HG03159 (cell line): ENCODE measurements at regions not wholly inside any gene's neighbourhood (a gene's known extent, or its start where the extent isn't known, plus 50 kb on each side); places are given as distances from the start of the nearest gene placed in this dataset.
"Not testable (repeated sequence)": the region's sequence is repeated elsewhere in the genome, so short reads cannot be mapped to it uniquely, and the experiment has no call there.

Source experiments
- ATAC-seq: cut with Tn5 transposase; IDR thresholded peaks from one replicate; pipeline ENCODE4 v1.9.1; 2021; ENCODE audit warnings: mild to moderate bottlenecking, moderate library complexity; ENCODE audit not compliant: unreplicated experiment

DNA sequence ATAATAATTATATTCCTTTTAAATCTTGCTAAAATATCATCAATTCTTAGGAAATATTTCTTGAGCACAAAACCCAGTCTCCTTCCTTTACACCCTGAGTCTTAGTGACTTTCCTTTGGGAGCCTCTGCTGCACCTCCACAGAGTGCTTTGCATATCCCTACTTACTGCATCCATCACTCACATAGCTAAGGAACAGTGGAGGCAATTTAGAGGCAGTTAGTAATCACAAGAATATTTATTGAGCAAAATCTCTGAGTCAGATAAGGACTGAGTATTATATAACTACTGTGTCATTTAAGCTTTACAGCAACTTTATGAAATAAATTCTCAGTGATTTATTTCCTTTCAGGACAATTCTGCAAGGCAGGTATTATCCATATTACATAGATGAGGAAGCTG lies 327.7 kb downstream of the TMX3 start:
- ATAC-seq, result no peak

GRCh38 chr18:68383979-68384378 lies 330.9 kb downstream of the TMX3 start:
- ATAC-seq, result not testable (repeated sequence)

DNA sequence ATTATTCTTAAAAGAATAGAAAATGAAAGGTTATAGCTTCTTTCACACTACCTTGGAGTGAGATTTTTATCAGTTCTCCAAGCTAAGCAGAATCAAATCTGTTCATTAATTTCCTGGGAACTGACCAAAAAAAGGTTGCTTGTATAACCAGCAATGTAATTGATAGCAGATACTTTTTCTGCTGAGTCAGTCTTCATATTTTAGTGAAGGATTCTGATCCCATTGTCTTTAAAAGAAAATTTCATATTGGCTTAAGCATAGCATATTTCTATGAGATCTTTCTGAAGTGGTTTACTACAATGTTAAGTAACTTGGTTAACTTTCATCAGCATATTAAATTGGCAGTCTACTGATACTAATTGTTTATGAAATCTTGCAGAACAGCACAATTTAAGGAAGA lies 338.0 kb downstream of the TMX3 start:
- no peak for ATAC-seq

DNA sequence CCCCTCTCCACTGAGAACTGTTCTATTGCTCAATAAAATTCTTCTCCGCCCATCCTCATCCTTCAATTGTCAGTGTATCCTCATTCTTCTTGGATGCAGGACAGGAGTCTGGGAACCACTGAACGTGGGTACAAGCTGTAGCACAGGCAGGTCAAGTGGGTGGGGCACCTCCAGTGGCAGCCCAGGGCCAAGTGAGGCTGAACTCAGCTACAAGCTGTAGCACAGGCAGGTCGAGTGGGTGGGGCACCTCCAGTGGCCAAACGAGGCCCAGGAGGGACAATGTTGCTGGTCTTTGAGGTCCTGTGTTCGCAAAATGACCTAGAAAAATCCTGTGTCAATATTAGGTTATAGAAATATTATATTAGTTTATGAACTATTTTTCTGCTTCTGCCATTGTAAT lies 352.0 kb downstream of the TMX3 start:
- no peak for ATAC-seq

DNA sequence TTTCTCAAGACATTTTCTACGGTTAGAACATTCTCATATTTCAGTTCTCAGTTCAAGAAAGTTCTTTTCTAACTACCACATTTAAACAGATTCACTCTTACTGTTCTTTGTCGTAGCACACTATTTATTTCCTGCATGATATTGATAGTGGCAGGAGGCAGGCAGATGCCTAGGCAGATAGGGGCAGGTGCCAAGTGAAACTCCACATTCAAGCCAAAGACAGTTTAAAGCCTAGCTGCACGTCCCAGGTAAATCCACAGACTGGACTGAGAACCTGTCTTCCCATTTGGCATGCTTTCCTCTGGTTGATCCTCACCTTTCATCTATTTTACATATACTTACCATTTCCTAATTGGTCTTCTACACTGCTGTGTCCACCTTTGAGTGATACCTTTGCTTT lies 359.3 kb downstream of the TMX3 start:
- ATAC-seq, result no peak

DNA sequence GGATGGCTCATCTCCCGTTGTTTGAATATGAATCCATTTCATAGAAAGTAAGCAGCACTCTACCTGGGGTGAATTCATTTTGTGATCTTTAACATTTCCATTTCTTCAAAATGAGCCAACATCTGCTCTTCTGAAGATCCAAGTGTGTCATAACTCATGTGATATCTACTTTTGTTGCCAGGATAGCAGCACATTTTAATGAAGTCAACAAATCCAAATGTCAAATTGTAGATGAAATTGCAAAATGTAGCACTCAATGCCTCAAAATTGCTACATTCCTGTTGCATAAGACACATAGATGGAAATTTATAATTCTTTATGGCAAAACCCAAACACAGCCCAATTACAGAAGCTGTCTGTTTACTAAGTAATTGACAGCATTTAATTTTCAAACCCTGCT lies 360.7 kb downstream of the TMX3 start:
- ATAC-seq, result no peak

- no peak for ATAC-seq
Observed at GRCh38 chr18:68342039-68342659, 372.8 kb downstream of the TMX3 start.

GRCh38 chr18:68340606-68341005 lies 374.3 kb downstream of the TMX3 start:
- ATAC-seq, result no peak

- no peak for ATAC-seq
Observed at GRCh38 chr18:68330658-68331057, 384.2 kb downstream of the TMX3 start.

- no peak for ATAC-seq
Observed at GRCh38 chr18:68323921-68324320, 391.0 kb downstream of the TMX3 start.

- no peak for ATAC-seq
Observed at GRCh38 chr18:68316636-68317035, 398.3 kb downstream of the TMX3 start.

DNA sequence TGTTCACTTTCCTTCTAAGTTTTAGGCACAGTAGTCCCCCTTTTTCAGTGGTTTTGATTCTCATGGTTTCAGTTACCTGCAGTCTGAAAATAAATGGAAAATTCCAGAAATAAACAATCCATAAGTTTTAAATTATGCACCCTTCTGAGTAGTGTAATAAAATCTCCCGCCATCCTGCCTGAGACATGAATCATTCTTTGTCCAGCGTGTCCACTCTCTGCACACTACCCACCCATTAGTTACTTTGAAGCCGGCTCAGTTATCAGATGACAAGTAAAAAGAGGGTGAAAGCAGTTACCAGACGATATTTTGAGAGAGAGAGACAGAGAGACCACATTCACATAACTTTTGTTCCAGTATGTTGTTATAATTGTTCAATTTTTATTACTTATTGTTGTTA lies 400.5 kb downstream of the TMX3 start:
- ATAC-seq, result no peak

DNA sequence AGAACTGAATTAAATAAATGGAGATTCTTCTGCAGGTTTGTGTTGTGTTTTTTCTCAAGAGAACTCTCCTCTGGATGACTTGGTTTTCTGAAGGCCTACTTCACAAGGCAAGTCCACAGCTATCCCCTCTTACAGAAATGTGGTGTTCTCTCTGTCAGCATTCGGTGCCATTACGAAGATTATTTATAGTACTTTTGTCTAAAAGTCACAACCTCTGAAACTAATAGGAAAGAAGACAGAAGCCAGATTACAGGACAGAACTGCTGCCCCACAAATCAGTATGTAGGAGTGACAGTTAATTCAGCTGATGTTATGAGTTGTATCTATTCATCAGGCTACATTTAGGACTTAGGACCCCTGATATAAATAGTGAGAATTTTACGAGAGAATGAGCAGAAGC lies 413.5 kb downstream of the TMX3 start:
- no peak for ATAC-seq

- no peak for ATAC-seq
Observed at GRCh38 chr18:68299906-68300305, 415.0 kb downstream of the TMX3 start.

DNA sequence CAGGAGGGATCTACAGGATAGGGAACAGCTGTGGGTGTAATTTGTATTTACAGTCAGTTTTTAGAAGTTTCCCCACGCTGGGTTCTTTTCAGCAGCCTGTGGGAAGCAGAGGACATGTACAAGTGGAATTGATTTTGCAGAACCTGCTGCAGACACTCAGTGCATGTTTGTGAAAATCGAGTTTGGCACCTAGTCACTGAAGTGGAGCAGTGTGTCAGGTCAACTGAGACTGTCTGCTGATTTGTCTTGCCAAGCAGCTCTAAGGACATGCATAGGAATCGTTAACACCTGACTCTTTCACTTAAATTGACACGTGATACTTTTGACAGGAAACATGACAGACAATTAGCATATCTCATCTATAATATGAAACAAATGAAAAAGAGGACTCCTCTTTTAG lies 416.6 kb downstream of the TMX3 start:
- no peak for ATAC-seq

DNA sequence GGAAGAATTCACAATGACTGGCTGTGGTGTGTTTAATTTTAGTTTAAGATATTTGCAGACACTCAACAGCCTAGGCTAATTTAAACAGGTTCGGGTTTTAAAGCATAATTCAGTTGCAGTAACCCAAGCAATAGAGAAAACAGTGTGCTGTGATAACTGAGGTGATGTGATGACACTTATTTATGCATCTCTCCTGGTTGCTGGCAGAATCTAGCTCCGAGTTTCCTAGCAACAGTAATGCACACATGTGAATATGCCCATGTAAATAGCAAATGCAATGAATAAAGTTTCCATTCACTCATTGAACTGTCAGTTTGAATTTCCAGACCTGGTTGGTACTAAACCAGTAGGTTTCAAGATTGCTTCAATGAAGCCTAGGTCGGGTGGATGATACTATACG lies 426.5 kb downstream of the TMX3 start:
- no peak for ATAC-seq

- no peak for ATAC-seq
Observed at GRCh38 chr18:68284236-68284780, 430.6 kb downstream of the TMX3 start.

DNA sequence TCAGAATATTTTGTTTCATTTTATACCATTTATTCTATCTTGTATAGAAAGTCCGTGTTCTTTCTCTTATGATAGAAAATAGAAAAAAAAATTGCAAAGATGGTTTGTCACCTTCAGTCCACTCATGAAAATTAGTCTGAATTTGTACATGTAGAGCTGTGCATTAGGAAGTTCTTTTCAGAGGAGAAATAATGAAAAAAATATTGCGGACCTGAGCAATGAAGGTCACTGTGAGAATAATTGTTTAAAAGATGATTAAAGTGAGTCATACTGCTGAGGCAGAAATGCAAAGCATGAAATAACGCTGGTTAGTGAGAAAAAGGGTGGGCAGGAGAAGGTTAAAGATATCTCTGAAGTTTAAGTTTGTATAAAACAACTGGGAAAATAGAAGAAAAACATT lies 431.1 kb downstream of the TMX3 start:
- ATAC-seq, result no peak

GRCh38 chr18:68282232-68282631 lies 432.7 kb downstream of the TMX3 start:
- no peak for ATAC-seq

- ATAC-seq, result no peak
Observed at GRCh38 chr18:68275616-68276015, 439.3 kb downstream of the TMX3 start.

GRCh38 chr18:68270017-68270416 lies 444.9 kb downstream of the TMX3 start:
- no peak for ATAC-seq

DNA sequence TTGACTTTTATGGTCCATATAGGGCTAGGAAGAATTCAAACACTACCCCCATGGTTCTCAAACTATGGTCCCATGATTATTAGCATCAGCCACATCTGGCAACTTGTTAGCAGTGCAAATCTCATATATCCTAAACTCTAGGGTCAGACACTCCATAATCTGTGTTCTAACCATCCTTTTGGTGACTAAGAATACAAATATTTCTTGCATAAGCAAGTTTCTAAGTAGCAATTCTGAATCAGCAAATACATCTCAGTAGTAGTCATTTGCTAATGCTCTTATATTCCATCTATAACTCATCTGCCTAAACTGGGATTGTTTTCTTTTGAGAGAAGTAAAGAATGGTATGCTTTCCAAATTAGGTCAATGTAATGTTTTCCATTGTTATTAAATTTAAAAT lies 447.3 kb downstream of the TMX3 start:
- ATAC-seq, result no peak

DNA sequence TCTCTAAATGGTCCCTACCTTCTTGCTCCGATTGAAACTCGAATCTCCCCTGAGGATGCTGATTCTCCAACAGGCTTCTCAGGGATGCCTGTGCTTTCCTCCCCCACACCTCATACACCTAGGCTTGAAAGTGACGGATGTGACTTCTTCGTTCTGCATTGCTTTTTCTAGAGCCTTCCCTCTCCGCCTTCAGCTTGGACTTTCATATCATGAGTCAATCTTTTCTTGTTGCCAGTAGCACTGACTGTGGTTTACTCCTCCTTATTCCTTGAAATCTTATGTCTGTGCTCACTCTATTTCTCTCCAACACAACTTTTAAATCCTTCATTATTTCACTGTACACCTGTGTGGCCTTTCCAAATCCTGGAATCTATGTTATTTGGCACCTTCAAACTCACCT lies 451.4 kb downstream of the TMX3 start:
- no peak for ATAC-seq
